GM18502 (cell line): ENCODE measurements at regions not wholly inside any gene's neighbourhood (a gene's known extent, or its start where the extent isn't known, plus 50 kb on each side); places are given as distances from the start of the nearest gene placed in this dataset.
A peak's percentile ranks its signal among the peaks of the same experiment; 100 is the strongest.

ENCODE experiments used
- ATAC-seq: cut with Tn5 transposase; IDR thresholded peaks from one replicate; pipeline ENCODE4 v1.9.1; 2021; ENCODE audit warnings: mild to moderate bottlenecking; ENCODE audit not compliant: unreplicated experiment, poor library complexity

- no peak for ATAC-seq
Observed at GRCh38 chr17:72253597-72253996, 132.8 kb downstream of the SOX9 start.

DNA sequence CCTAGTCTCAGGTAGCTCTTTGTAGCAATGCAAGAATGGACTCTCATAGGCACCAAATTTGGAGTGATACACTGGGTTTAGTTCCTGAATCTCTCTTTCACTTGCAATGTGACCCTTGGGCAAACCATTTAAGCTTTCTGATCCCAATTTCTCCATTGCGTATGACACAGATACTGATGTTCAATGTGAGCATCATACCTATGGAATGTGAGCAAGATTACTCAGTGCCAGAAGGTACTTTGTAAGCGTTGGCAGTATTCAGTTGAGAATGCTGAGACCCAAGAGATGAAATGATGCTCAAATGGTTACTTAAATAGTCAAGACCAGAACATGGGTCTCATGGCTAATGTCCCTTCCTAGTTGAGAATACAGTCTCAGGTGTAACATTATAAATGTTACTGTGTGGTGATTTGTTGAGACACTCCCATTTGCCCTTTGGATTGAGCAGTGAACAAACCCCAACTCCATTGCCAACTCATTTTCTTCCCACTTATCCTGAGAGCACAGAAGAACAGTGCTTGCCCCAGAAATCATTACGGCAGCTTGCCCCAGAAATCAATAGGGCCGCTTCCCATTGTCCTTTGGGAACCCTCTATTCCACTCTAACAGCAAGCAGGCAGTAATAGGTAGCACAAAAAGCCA, 134.1 kb downstream of the SOX9 start:
- no peak for ATAC-seq

DNA sequence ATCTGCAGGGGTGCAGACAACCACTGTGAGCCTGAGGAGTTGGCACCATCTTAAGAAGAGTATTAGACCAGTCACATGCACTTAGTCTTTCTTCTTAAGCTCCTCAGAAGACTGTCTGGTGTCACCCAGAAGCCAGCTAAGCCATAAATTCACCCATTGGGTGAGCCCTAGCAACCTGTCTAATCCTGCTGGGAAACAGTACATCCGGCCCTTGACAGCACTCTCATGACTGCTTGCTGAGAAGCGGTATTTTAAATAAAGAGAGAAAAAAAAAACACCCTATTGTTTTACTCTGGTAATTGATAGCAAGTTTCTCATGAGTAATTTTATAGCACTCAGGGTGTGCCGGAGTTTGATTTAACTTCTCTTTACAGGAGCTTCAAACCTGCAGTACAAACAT, 134.7 kb downstream of the SOX9 start:
- ATAC-seq, result no peak

- ATAC-seq, result no peak
Observed at GRCh38 chr17:72258711-72259110, 137.9 kb downstream of the SOX9 start.

DNA sequence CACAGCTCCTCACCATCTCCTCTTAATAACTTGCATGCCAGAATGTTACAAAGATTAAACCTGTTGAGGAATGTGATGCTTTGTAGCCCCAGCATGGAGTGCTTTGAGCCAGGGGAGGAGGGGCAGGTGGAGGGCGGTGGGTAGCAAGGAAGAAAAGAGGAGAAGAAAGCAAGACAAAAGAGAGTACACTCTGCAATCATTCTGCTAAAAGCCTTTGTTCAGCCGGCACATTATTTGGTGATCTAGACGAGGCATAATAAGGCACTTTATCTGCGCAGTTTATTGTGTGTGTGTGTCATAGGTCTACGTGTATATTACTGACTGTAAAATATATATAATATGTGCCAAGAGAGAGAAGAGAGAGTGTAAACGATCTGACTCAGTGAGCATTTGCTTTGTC, 139.1 kb downstream of the SOX9 start:
- no peak for ATAC-seq

DNA sequence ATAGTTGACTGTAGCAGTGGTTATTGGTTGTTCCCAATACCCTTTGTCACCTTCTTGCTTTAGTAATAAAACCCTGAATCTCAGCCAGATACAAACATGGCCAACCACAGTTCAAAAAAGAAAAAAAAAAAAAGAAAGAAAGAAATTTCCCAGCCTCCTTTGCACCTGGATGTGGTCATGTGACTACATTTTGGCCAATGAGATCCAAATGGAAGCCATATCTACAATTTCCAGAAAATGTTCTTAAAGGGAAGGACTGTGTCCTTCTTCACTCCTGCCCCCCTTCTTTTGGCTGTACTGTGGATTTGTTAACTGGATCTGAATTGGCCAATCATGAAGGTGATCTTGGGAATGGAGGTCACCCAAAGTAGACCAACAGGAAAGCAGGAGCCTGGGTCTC, 141.9 kb downstream of the SOX9 start:
- no peak for ATAC-seq

GRCh38 chr17:72264682-72265405, 144.0 kb downstream of the SOX9 start:
- peak; percentile 69 for ATAC-seq

GRCh38 chr17:72266112-72266775, 145.4 kb downstream of the SOX9 start:
- no peak for ATAC-seq

- ATAC-seq, result no peak
Observed at GRCh38 chr17:72267601-72268000, 146.8 kb downstream of the SOX9 start.

DNA sequence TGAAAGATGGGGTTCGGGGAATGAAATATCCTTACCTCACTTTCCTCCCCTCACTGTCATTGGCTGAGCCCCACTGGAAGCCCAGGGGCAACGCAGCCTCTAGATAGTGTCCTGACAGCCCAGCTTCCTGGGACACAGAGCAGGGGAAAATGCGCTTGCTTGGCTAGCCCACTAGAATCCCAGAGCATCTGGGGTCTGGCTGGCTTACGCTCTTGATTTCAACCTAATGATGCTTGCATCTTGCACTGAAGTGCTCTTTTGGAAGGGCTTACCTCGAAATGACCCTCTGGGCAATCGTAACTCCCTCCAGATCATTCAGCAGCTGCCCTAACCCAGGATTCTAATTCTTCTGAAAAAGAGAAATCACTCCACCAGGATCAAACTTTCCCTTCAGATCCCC, 147.6 kb downstream of the SOX9 start:
- ATAC-seq, result no peak

DNA sequence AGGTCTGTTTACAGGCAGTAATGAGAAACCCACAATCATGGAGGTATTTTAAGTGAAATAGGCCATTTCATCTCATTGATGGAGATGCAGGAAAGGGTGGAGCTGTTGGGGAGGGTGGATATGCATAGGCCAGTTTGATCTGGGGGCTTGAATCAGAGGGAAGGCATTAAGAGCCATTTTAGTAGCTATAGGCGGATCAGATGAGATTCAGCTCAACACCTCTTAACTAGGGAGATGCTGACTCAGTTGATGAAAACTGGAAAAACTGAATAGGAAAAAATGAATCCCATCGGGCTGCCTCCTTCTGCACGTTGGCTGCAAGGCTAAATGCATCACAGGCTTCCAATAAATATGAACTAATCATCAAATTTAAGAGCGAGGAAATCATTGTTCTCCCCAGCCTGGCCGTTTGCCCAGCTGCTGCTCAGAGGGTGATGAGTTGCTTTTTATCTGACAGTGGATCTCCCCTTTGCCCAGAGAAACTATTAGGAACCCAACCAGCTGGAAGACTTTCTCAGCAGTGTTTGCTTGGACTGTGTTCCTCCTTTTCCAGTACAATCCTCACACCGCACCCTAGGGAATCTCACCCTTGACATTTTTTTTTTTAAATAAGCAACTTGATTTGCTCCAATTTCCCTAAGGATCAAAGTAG, 149.6 kb downstream of the SOX9 start:
- no peak for ATAC-seq

- no peak for ATAC-seq
Observed at GRCh38 chr17:72271603-72272002, 150.8 kb downstream of the SOX9 start.

GRCh38 chr17:72273289-72274056, 152.7 kb downstream of the SOX9 start:
- ATAC-seq, result no peak

DNA sequence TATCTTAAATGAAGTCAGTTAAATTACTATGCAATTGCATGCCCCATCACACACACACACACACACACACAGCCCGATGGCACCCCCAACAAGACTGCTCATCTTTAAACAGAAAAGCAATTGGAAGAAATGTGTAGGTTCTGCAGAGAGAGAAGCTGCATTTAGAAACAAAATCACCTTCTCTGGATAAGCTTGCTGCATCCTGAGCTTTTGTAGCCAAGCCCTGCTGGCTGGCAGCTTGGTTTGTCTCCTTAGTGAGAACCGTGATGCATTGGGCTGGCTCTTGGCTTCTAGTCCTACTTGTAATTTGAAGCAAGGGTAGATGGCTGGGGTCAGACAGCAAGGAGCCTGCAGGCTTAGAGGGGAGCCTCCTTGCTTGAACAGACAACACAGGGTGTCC, 153.8 kb downstream of the SOX9 start:
- no peak for ATAC-seq

GRCh38 chr17:72280881-72281280, 160.1 kb downstream of the SOX9 start:
- ATAC-seq, result no peak

- ATAC-seq, result no peak
Observed at GRCh38 chr17:72282439-72283029, 161.7 kb downstream of the SOX9 start.

DNA sequence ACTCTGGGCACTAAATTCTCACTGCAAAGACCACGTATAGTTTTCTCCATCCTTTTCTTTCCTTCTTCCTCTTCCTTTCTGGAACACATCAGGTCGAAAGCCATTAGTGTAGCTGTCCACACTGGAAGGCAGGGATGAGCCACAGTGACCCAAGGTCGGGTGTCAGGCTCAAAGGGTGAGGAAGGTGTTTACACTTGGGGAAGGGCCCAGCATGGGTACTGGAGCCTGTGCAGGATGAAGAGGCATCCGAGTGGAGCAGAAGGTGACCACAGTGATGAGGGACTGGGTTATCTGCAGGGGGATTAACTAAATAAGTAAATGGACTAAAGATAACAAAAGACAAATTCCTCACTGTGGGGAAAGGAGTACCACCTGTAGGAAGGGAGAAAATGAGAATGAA, 164.0 kb downstream of the SOX9 start:
- ATAC-seq, result no peak

GRCh38 chr17:72287586-72287985, 166.8 kb downstream of the SOX9 start:
- no peak for ATAC-seq

GRCh38 chr17:72294487-72294893, 173.7 kb downstream of the SOX9 start:
- no peak for ATAC-seq

GRCh38 chr17:72295916-72296315, 175.1 kb downstream of the SOX9 start:
- ATAC-seq, result no peak
